ENCODE measurements at regions not wholly inside any gene's neighbourhood (a gene's known extent, or its start where the extent isn't known, plus 50 kb on each side); places are given as distances from the start of the nearest gene placed in this dataset.

DNA sequence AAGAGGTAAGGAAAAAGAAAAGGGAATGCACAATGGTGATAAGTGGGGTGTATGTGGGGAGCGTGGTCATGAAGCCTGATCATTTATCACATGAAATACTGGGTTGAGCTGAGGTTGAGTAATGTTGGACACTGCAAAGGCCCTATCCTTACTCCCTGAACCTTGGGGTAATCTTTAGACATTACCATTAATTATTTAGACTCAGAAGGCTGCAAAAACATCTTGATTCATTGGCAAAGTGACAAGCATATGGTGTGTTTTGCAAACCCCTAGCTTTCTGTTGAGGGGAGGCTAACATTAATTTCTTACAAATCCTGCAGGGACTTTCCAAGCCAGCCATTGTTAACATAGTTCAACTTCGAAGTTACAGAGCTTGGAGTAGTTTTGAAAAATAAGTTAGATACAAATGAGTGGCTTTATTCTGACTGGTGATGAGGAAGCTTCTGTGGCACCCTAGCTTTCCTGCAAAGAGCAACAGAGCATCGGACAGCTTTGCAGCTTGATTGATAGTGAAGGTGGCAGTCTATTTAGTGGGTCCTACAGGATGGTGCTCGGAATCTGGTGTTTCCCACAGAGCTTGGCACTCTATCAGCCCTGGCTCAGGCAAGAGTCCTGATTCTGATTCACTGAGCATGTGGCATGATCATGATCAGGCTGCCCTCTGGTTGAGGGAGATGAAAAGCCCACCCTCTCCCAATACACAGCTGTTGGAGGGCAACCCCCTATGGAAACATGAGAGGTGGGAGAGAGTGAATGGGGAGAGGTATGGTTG lies 153.7 kb upstream of the NPVF start:
- DNase-seq (ENCODE audit: low read depth in 2 of 2), result no peak
- no peak for TF ChIP-seq CTCF (IDR thresholded peaks at IDR 0.05; ENCODE audit: low read depth, low read length)
- H3K4me3 ChIP-seq (replicated peaks in 1 of 2; ENCODE audit: low read depth in 2 of 2, low read length in 2 of 2), result no peak overlapping the region

DNA sequence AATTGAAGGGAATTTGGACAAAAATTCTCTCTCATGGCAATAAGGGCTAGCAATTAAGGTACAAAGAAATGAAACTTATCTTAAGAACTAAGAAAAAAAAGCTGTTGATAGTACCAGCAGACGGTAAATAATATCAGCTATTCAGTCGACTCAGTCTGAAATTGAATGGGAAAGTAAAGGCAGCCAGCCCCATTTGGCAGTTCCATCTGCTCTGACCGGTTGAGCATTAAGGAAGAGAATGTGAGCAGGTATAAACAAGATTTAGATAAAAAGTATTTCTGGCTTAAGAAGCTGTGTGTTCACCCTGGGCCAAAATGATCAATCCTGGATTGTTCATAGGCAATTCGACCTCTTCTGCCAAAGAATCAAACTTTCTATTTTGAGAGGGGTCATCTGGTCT lies 154.6 kb upstream of the NPVF start:
- no peak for TF ChIP-seq CTCF (IDR thresholded peaks at IDR 0.05; ENCODE audit: low read depth, low read length)
- no peak overlapping the region for H3K4me3 ChIP-seq (replicated peaks in 1 of 2; ENCODE audit: low read depth in 2 of 2, low read length in 2 of 2)
- no peak for DNase-seq (ENCODE audit: low read depth in 2 of 2)

- no peak overlapping the region for H3K4me3 ChIP-seq (replicated peaks in 1 of 2; ENCODE audit: low read depth in 2 of 2, low read length in 2 of 2)
- TF ChIP-seq CTCF (IDR thresholded peaks at IDR 0.05; ENCODE audit: low read depth, low read length), result no peak
- DNase-seq (ENCODE audit: low read depth in 2 of 2), result no peak
These were observed 155.1 kb upstream of the NPVF start for GRCh38 chr7:25383402-25383801.

DNA sequence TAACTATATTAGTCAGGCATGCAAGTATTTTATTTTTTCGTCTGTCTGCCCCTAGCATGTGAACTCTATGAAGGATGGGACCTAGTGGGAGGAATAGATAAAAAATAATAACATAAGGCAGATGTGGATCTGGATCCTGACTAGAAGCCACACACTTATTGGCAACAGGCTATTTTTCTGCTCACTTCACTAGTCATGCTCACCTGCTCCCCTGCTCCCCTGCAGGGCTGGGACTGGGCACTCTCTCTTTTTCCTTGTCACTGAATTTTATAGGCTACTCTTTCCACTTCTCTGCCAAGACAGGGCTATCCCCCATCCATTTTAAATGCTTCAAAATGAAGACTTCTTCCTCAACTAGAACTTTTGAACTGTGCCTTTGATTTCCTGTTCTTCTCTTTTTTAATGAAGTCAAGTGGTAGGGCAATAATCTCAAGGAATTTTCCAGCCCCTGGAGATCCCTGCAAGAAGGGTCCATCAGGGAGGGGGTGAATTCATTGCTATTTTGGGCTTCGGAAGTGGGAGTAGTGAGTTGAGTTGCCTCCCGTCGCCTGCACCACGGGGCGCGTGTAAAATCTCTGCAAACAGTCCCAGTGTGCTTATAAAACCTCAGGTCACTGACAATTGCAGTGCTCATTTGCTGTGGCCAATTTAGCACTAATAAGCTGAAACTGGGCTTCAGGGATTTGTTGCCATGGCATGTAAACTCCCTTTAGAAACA lies 156.7 kb upstream of the NPVF start:
- no peak for TF ChIP-seq CTCF (IDR thresholded peaks at IDR 0.05; ENCODE audit: low read depth, low read length)
- H3K4me3 ChIP-seq (replicated peaks in 1 of 2; ENCODE audit: low read depth in 2 of 2, low read length in 2 of 2), result no peak overlapping the region
- DNase-seq (ENCODE audit: low read depth in 2 of 2), result no peak

DNA sequence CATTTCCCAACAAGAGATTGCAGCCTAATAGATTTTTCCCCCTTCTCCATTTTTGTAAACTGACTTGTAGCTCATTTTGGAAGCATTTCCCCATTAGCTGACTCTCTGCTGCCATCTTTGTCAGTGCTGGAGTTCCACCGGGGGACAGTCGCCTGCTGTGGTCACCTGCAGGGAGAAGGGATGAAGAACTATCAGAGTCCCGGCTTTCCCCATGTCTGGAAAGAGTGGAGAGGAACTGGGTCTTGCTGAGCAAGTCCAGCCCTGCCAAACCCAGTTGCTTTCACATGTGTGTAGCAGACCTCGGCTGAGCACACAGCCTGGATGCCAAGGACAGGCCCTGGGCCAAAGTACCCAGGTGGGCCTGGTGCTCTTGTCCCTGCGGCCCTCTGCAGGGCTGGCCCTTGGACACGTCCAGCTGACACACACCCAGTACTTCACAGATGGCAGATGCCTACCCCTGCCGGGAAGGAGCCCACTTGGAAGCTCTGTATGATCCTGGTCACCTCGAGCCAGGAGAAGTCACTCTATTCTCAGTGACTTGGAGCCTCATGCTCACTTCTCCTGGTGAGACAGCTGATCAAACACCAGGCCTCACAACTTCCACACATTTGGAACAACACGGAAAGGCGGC lies 157.3 kb upstream of the NPVF start:
- DNase-seq (ENCODE audit: low read depth in 2 of 2), result no peak
- H3K4me3 ChIP-seq (replicated peaks in 1 of 2; ENCODE audit: low read depth in 2 of 2, low read length in 2 of 2), result no peak overlapping the region
- no peak for TF ChIP-seq CTCF (IDR thresholded peaks at IDR 0.05; ENCODE audit: low read depth, low read length)

DNA sequence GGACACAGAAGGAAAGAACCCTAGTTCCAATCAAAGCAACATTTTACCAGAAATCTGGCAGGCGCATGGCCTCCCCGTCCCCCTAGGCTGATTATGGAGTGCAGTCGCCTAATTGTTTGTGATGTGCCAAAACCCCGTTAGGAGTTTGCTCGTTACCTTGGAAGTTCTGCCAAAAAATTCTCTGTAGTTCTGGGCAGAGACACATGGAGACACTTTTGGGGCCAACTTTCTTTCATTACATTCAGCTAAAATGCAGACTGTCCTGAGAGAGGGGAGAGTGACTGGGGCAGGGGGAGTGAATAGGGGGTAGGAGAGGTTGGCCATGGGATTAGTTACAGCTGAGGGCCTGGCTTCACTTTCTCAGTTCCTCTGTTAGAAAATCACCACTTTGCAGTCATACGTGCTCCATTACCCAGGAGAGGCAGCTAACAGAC lies 158.0 kb upstream of the NPVF start:
- DNase-seq (ENCODE audit: low read depth in 2 of 2), result peak in 1 of 2 donors; percentile 4
- H3K4me3 ChIP-seq (replicated peaks in 1 of 2; ENCODE audit: low read depth in 2 of 2, low read length in 2 of 2), result no peak overlapping the region
- no peak for TF ChIP-seq CTCF (IDR thresholded peaks at IDR 0.05; ENCODE audit: low read depth, low read length)
